HepG2 (cell line): ENCODE measurements at regions not wholly inside any gene's neighbourhood (a gene's known extent, or its start where the extent isn't known, plus 50 kb on each side); places are given as distances from the start of the nearest gene placed in this dataset.

ENCODE experiments used
- AHDC1 ChIP-seq: sonication (generic); formaldehyde crosslinking; IDR thresholded peaks from 2 replicates; pipeline ENCODE4 v1.5.1; 2020; ENCODE audit warnings: mild to moderate bottlenecking, missing genetic modification reagents, borderline replicate concordance
- ATF2 ChIP-seq: sonication (generic); formaldehyde crosslinking; IDR thresholded peaks from 2 replicates; pipeline ENCODE4 v1.4.0; 2020; ENCODE audit warnings: missing genetic modification reagents
- CREB1 ChIP-seq, 2 experiments: fragments of 450-650 bp in 1 of 2; IDR thresholded peaks; 2 replicates each; pipeline ENCODE4 v1.6.1; 2016 to 2017; ENCODE audit warnings: control low read depth in 1 of 2, mild to moderate bottlenecking in 1 of 2, missing compliant biosample characterization in 1 of 2, missing genetic modification characterization in 1 of 2
- ESRRA ChIP-seq: sonication (generic); formaldehyde crosslinking; IDR thresholded peaks from 2 replicates; pipeline ENCODE4 v1.5.1; 2020; ENCODE audit warnings: mild to moderate bottlenecking, low read depth, missing genetic modification reagents
- HNF4G ChIP-seq, 2 experiments: sonication (generic) in 1 of 2; formaldehyde crosslinking in 1 of 2; IDR thresholded peaks; 2 replicates each; pipeline versions ENCODE4 v1.4.0 to v1.6.1; 2011 to 2020; ENCODE audit warnings: borderline replicate concordance in 2 of 2, low read depth in 2 of 2, mild to moderate bottlenecking in 2 of 2, low read length in 1 of 2, missing genetic modification reagents in 1 of 2, moderate library complexity in 1 of 2
- JUN ChIP-seq: sonication (generic); formaldehyde crosslinking; IDR thresholded peaks from 2 replicates; pipeline ENCODE4 v1.4.0; 2020; ENCODE audit warnings: mild to moderate bottlenecking, missing genetic modification reagents
- MTA1 ChIP-seq: sonication (generic); formaldehyde crosslinking; IDR thresholded peaks from 2 replicates; pipeline ENCODE4 v1.4.0; 2020; ENCODE audit warnings: missing genetic modification reagents, mild to moderate bottlenecking, borderline replicate concordance
- MTA3 ChIP-seq: sonication (generic); formaldehyde crosslinking; IDR thresholded peaks from 2 replicates; pipeline ENCODE4 v1.4.0; 2020; ENCODE audit warnings: missing genetic modification reagents
- NFKB2 ChIP-seq: sonication (generic); formaldehyde crosslinking; IDR thresholded peaks from 2 replicates; pipeline ENCODE4 v1.4.0; 2020; ENCODE audit warnings: missing genetic modification reagents, borderline replicate concordance
- PHF8 ChIP-seq: sonication (generic); formaldehyde crosslinking; IDR thresholded peaks from 2 replicates; pipeline ENCODE4 v1.5.0; 2020; ENCODE audit warnings: missing genetic modification reagents
- PTBP1 ChIP-seq: fragments of 200-400 bp; formaldehyde crosslinking; IDR thresholded peaks from 2 replicates; pipeline ENCODE4 v1.6.1; 2018; ENCODE audit warnings: low read length, low read depth; ENCODE audit not compliant: poor library complexity, severe bottlenecking
- SUZ12 ChIP-seq: fragments of 150-350 bp; IDR thresholded peaks from 2 replicates; pipeline ENCODE4 v1.6.1; 2014; ENCODE audit warnings: low read depth, low read length
- TARDBP ChIP-seq: sonication (generic); formaldehyde crosslinking; IDR thresholded peaks from 2 replicates; pipeline ENCODE4 v1.8.0; 2022; ENCODE audit warnings: mild to moderate bottlenecking, missing genetic modification reagents
- THAP9 ChIP-seq: sonication (generic); formaldehyde crosslinking; IDR thresholded peaks from 2 replicates; pipeline ENCODE4; 2020; ENCODE audit warnings: missing genetic modification reagents, mild to moderate bottlenecking, borderline replicate concordance
- ZBTB38 ChIP-seq: sonication (generic); formaldehyde crosslinking; IDR thresholded peaks from 2 replicates; pipeline ENCODE4 v1.5.1; 2020; ENCODE audit warnings: mild to moderate bottlenecking, missing genetic modification reagents
- ZNF256 ChIP-seq: sonication (generic); formaldehyde crosslinking; conservative IDR thresholded peaks from 2 replicates; pipeline ENCODE4 v1.4.0; 2020; ENCODE audit warnings: missing genetic modification reagents
- ZSCAN25 ChIP-seq: sonication (generic); formaldehyde crosslinking; IDR thresholded peaks from 2 replicates; pipeline ENCODE4 v1.8.0; 2022; ENCODE audit warnings: mild to moderate bottlenecking, missing genetic modification reagents
- TF ChIP-seq, protein P1 (sequence below): IDR thresholded peaks from 2 replicates; pipeline ENCODE4 v1.6.1; 2016; ENCODE audit warnings: low read depth, borderline replicate concordance

GRCh38 chr5:88140856-88141752, 127.5 kb downstream of the TMEM161B start (continued):
- TF ChIP-seq ATF2 (CRISPR knock-in tag) (no peak), SUZ12 (no peak), MTA3 (CRISPR knock-in tag) (no peak), PHF8 (peak; percentile 47; the same call in 1 of the 2 replicates), ZSCAN25 (CRISPR knock-in tag) (peak; percentile 44; the same call in 1 of the 2 replicates), JUN (CRISPR knock-in tag) (no peak), PTBP1 (no peak), TARDBP (CRISPR knock-in tag) (0 out of 2 replicates have a peak, but pooled peaks have one; percentile 21), HNF4G (IDR thresholded peaks at IDR 0.05; ENCODE audit: borderline replicate concordance, low read depth, low read length) (no peak), HNF4G (CRISPR knock-in tag; IDR thresholded peaks at IDR 0.05; ENCODE audit: borderline replicate concordance, low read depth) (no peak), CREB1 (IDR thresholded peaks at IDR 0.05) (no peak), CREB1 (CRISPR knock-in tag; IDR thresholded peaks at IDR 0.05) (peak; percentile 45; the same call in 1 of the 2 replicates), THAP9 (peak; percentile 27; the same call in 1 of the 2 replicates), ESRRA (CRISPR knock-in tag) (no peak), AHDC1 (CRISPR knock-in tag) (no peak; the same call in 1 of the 2 replicates), MTA1 (CRISPR knock-in tag) (no peak), NFKB2 (peak; percentile 70; the same call in 1 of the 2 replicates), ZBTB38 (CRISPR knock-in tag) (no peak), ZNF256 (CRISPR knock-in tag) (no peak)
- TF ChIP-seq, protein P1, sequence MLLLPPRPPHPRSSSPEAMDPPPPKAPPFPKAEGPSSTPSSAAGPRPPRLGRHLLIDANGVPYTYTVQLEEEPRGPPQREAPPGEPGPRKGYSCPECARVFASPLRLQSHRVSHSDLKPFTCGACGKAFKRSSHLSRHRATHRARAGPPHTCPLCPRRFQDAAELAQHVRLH (CRISPR knock-in tag), result no peak
